Osteoblast (primary cell): ENCODE measurements at regions not wholly inside any gene's neighbourhood (a gene's known extent, or its start where the extent isn't known, plus 50 kb on each side); places are given as distances from the start of the nearest gene placed in this dataset.

Experiments
- DNase-seq: peaks from one replicate; pipeline ENCODE4 v3.0.0; 2011; ENCODE audit warnings: low spot score, mixed read lengths; ENCODE audit not compliant: insufficient read length; ENCODE audit errors: missing footprints
- H2AFZ ChIP-seq: 2 replicates; pipeline ENCODE4 v1.6.0; 2011; ENCODE audit warnings: mild to moderate bottlenecking, low read length
- H3K27ac ChIP-seq: 2 replicates; pipeline ENCODE4 v1.5.1; 2011; ENCODE audit warnings: mild to moderate bottlenecking, low read depth, low read length, moderate library complexity
- H3K27me3 ChIP-seq: 2 replicates; pipeline ENCODE4 v1.6.0; 2012; ENCODE audit warnings: mild to moderate bottlenecking, control low read depth, inconsistent platforms, low read length, moderate library complexity; ENCODE audit not compliant: insufficient read depth
- H3K36me3 ChIP-seq: 2 replicates; pipeline ENCODE4 v1.5.1; 2011; ENCODE audit warnings: mild to moderate bottlenecking, low read length, control low read depth, moderate library complexity; ENCODE audit not compliant: insufficient read depth
- H3K4me1 ChIP-seq: 2 replicates; pipeline ENCODE4 v1.5.1; 2011; ENCODE audit warnings: mild to moderate bottlenecking, low read length, control low read depth, moderate library complexity; ENCODE audit not compliant: insufficient read depth
- H3K4me2 ChIP-seq: 2 replicates; pipeline ENCODE4 v1.6.0; 2011; ENCODE audit warnings: mild to moderate bottlenecking, low read length; ENCODE audit not compliant: insufficient read depth
- H3K4me3 ChIP-seq: fragments of 200-600 bp; sonication (generic); 3 replicates; pipeline ENCODE4 v1.5.1; 2012; ENCODE audit warnings: mild to moderate bottlenecking, low read length, inconsistent platforms; ENCODE audit not compliant: insufficient read depth
- H3K79me2 ChIP-seq: 2 replicates; pipeline ENCODE4 v1.6.0; 2012; ENCODE audit warnings: mild to moderate bottlenecking, low read length, control low read depth, inconsistent platforms; ENCODE audit not compliant: insufficient read depth
- H3K9me3 ChIP-seq: 2 replicates; pipeline ENCODE4 v1.5.1; 2011; ENCODE audit warnings: low read depth, low read length, control low read depth
- H4K20me1 ChIP-seq: 2 replicates; pipeline ENCODE4 v1.6.0; 2012; ENCODE audit warnings: mild to moderate bottlenecking, low read length, control low read depth; ENCODE audit not compliant: insufficient read depth
- CTCF ChIP-seq: IDR thresholded peaks from 2 replicates; pipeline ENCODE4 v1.5.1; 2011; ENCODE audit warnings: mild to moderate bottlenecking, low read depth, low read length, moderate library complexity; ENCODE audit errors: extremely low read depth

DNA sequence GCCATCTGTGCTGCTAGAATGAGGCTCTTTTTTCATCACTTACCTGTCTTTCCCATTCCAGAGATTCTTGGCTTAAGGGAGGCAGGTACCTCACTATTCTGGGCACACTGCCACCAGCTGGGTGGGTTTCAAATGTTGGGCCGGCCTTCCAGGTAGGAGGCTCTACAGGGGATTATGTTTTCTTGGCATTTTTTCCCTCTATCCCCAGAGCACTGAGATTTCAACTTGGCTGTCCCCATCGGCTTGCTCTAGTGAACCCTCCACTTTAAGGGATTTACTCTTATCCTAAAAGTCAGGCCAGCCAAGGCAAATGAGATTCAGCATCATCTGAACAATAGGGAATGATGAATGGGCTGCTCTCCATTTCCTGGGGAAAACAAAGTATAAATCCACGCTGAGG is 710.1 kb upstream of the CELF2 start:
- TF ChIP-seq CTCF, result no peak

DNA sequence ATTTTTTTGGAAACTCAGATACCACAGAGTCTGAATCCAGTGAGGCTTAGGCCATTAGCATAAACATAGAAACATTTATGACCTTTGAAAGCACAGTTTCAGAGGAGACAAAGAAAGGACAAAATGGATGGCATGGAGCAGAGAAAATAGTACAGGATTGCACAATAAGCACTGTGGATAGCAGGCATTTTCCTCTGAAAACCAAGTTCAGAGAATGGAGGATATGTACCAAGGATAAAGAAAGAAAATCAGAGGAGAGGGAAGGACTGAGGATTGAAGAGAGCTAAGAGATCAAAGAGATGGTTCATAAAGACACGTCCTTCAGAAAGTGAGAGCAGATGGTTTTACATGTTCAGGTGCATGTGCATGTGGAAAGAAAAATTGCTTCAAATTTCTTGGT is 707.2 kb upstream of the CELF2 start:
- Histone ChIP-seq H3K9me3 (no peaks in the 10 kb centered on the region), H3K4me1 (no peaks in the 10 kb centered on the region), H3K36me3 (no peaks in the 10 kb centered on the region), H3K4me3 (no peak overlapping the region), H3K79me2 (no peaks in the 10 kb centered on the region), H2AFZ (no peak overlapping the region), H3K27ac (no peak overlapping the region), H4K20me1 (no peaks in the 10 kb centered on the region), H3K4me2 (no peak overlapping the region), H3K27me3 (no peaks in the 10 kb centered on the region)
- TF ChIP-seq CTCF, result no peak
- no peak for DNase-seq

More for the DNA sequence above, 710.1 kb upstream of the CELF2 start:
- Histone ChIP-seq H2AFZ (no peak overlapping the region), H3K4me3 (no peak overlapping the region), H3K79me2 (no peaks in the 10 kb centered on the region), H4K20me1 (no peaks in the 10 kb centered on the region), H3K27me3 (no peaks in the 10 kb centered on the region), H3K27ac (no peak overlapping the region), H3K36me3 (no peaks in the 10 kb centered on the region), H3K4me2 (no peak overlapping the region), H3K4me1 (no peaks in the 10 kb centered on the region), H3K9me3 (no peaks in the 10 kb centered on the region)
- no peak for DNase-seq

- Histone ChIP-seq H3K27ac (no peak overlapping the region), H3K4me2 (no peak overlapping the region), H3K4me1 (no peaks in the 10 kb centered on the region), H3K79me2 (no peaks in the 10 kb centered on the region), H3K9me3 (no peaks in the 10 kb centered on the region), H3K36me3 (no peaks in the 10 kb centered on the region), H3K4me3 (no peak overlapping the region), H3K27me3 (no peaks in the 10 kb centered on the region), H2AFZ (no peak overlapping the region), H4K20me1 (no peaks in the 10 kb centered on the region)
- DNase-seq, result no peak
- no peak for TF ChIP-seq CTCF
These were observed 705.7 kb upstream of the CELF2 start for GRCh38 chr10:10311966-10312365.

GRCh38 chr10:10313149-10313835 is 704.4 kb upstream of the CELF2 start:
- Histone ChIP-seq H3K9me3 (no peaks in the 10 kb centered on the region), H3K36me3 (no peaks in the 10 kb centered on the region), H3K4me3 (no peak overlapping the region), H3K79me2 (no peaks in the 10 kb centered on the region), H2AFZ (no peak overlapping the region), H4K20me1 (no peaks in the 10 kb centered on the region), H3K4me1 (no peaks in the 10 kb centered on the region), H3K4me2 (no peak overlapping the region), H3K27ac (no peak overlapping the region), H3K27me3 (no peaks in the 10 kb centered on the region)
- DNase-seq, result no peak
- no peak for TF ChIP-seq CTCF
